ENCODE measurements at regions not wholly inside any gene's neighbourhood (a gene's known extent, or its start where the extent isn't known, plus 50 kb on each side); places are given as distances from the start of the nearest gene placed in this dataset.

GRCh38 chr7:9890092-9890491 is 1083.6 kb upstream of the PHF14 start:
- no peak for TF ChIP-seq CTCF (IDR thresholded peaks at IDR 0.05; ENCODE audit: low read depth, low read length)
- DNase-seq (ENCODE audit: extremely low read depth, low read depth): no peak

- DNase-seq (ENCODE audit: extremely low read depth, low read depth): no peak
- no peak for TF ChIP-seq CTCF (IDR thresholded peaks at IDR 0.05; ENCODE audit: low read depth, low read length)
Observed at GRCh38 chr7:9891056-9891455, 1082.6 kb upstream of the PHF14 start.

- no peak for DNase-seq (ENCODE audit: extremely low read depth, low read depth)
- TF ChIP-seq CTCF (IDR thresholded peaks at IDR 0.05; ENCODE audit: low read depth, low read length): no peak
Observed at GRCh38 chr7:9900339-9900738, 1073.3 kb upstream of the PHF14 start.

GRCh38 chr7:9921326-9921725 is 1052.3 kb upstream of the PHF14 start:
- no peak for TF ChIP-seq CTCF (IDR thresholded peaks at IDR 0.05; ENCODE audit: low read depth, low read length)
- no peak for DNase-seq (ENCODE audit: extremely low read depth, low read depth)

GRCh38 chr7:9937944-9938631 is 1035.6 kb upstream of the PHF14 start:
- TF ChIP-seq CTCF (IDR thresholded peaks at IDR 0.05; ENCODE audit: low read depth, low read length): no peak
- no peak for DNase-seq (ENCODE audit: extremely low read depth, low read depth)

GRCh38 chr7:9939176-9939575 is 1034.5 kb upstream of the PHF14 start:
- no peak for TF ChIP-seq CTCF (IDR thresholded peaks at IDR 0.05; ENCODE audit: low read depth, low read length)
- DNase-seq (ENCODE audit: extremely low read depth, low read depth): no peak

- no peak for TF ChIP-seq CTCF (IDR thresholded peaks at IDR 0.05; ENCODE audit: low read depth, low read length)
- no peak for DNase-seq (ENCODE audit: extremely low read depth, low read depth)
Observed at GRCh38 chr7:9945131-9945530, 1028.5 kb upstream of the PHF14 start.
